Karpas-422 (cell line): ENCODE measurements at regions not wholly inside any gene's neighbourhood (a gene's known extent, or its start where the extent isn't known, plus 50 kb on each side); places are given as distances from the start of the nearest gene placed in this dataset.

Experiments
- DNase-seq: peaks from one replicate; pipeline ENCODE4 v3.0.0-alpha.2; 2015
- H2AFZ ChIP-seq: fragments of 200-600 bp; sonication (generic); 2 replicates; pipeline ENCODE4 v1.6.1; 2014; ENCODE audit warnings: antibody characterized with exemption, low read length, mixed read lengths
- H3K27ac ChIP-seq: fragments of 200-600 bp; sonication (generic); 2 replicates; pipeline ENCODE4 v1.5.1; 2014; ENCODE audit warnings: mild to moderate bottlenecking, low read length, moderate library complexity
- H3K27me3 ChIP-seq: fragments of 200-600 bp; sonication (generic); 2 replicates; pipeline ENCODE4 v1.6.1; 2014; ENCODE audit warnings: low read length, mixed read lengths
- H3K36me3 ChIP-seq: fragments of 200-600 bp; sonication (generic); 2 replicates; pipeline ENCODE4 v1.6.1; 2014; ENCODE audit warnings: low read length, mixed read lengths; ENCODE audit not compliant: insufficient read depth
- H3K4me1 ChIP-seq: fragments of 200-600 bp; sonication (generic); 2 replicates; pipeline ENCODE4 v1.6.1; 2014; ENCODE audit warnings: mild to moderate bottlenecking, low read length, mixed read lengths
- H3K4me2 ChIP-seq: fragments of 200-600 bp; sonication (generic); 2 replicates; pipeline ENCODE4 v1.6.1; 2014; ENCODE audit warnings: low read length, low read depth, mild to moderate bottlenecking; ENCODE audit not compliant: poor library complexity, severe bottlenecking
- H3K4me3 ChIP-seq: fragments of 200-600 bp; sonication (generic); 2 replicates; pipeline ENCODE4 v1.5.1; 2014; ENCODE audit warnings: mild to moderate bottlenecking, antibody characterized with exemption, low read length, mixed read lengths
- H3K79me2 ChIP-seq: fragments of 200-600 bp; sonication (generic); 2 replicates; pipeline ENCODE4 v1.6.1; 2014; ENCODE audit warnings: mild to moderate bottlenecking, low read length, mixed read lengths
- H3K9ac ChIP-seq: fragments of 200-600 bp; sonication (generic); 2 replicates; pipeline ENCODE4 v1.6.0; 2014; ENCODE audit warnings: low read length
- H3K9me2 ChIP-seq: fragments of 200-600 bp; sonication (generic), shearing (Covaris generic); replicated peaks from 2 replicates; pipeline ENCODE4 v1.6.0; 2014; ENCODE audit warnings: mild to moderate bottlenecking, low read length, moderate library complexity; ENCODE audit not compliant: insufficient read depth
- H3K9me3 ChIP-seq: fragments of 300-700, 200-600 bp; sonication (generic); 2 replicates; pipeline ENCODE4 v1.6.1; 2014; ENCODE audit warnings: low read length, mixed read lengths
- H4K20me1 ChIP-seq: fragments of 200-600 bp; sonication (generic); 2 replicates; pipeline ENCODE4 v1.6.1; 2014; ENCODE audit warnings: mild to moderate bottlenecking, antibody characterized with exemption, low read length, low read depth; ENCODE audit not compliant: insufficient read depth

- no peak for DNase-seq
- no peak overlapping the region for H3K4me2 ChIP-seq
- H2AFZ ChIP-seq: no peak overlapping the region
- H4K20me1 ChIP-seq: no peaks in the 10 kb centered on the region
- no peaks in the 10 kb centered on the region for H3K4me1 ChIP-seq
- no peaks in the 10 kb centered on the region for H3K9me2 ChIP-seq
- no peaks in the 10 kb centered on the region for H3K79me2 ChIP-seq
- no peak overlapping the region for H3K4me3 ChIP-seq
- no peaks in the 10 kb centered on the region for H3K36me3 ChIP-seq
- no peaks in the 10 kb centered on the region for H3K9me3 ChIP-seq
- H3K9ac ChIP-seq: no peak overlapping the region
- H3K27ac ChIP-seq: no peak overlapping the region
- no peaks in the 10 kb centered on the region for H3K27me3 ChIP-seq
These were observed 234.0 kb downstream of the ZNF516 start for GRCh38 chr18:76260941-76261472.

DNA sequence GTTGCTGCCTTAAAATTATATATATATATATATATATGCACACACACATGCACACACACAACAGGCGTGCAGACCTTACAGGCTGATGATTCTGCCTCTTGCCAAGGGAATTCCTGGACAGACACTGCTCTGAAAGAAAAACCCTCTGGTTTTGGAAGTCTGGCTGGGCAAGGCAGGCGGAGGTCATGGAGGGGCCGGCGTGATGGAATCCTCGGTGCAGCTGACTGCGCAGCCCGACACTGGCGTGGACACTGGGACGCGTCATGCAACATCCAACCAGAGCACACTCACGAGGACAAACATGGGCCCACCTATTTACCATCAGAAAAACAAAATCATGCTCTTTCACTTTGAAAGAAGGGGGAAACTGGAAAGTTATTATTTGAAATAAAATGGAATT lies 235.3 kb downstream of the ZNF516 start:
- Histone ChIP-seq H2AFZ (no peak overlapping the region), H3K9me3 (no peaks in the 10 kb centered on the region), H3K4me2 (no peak overlapping the region), H3K4me1 (no peaks in the 10 kb centered on the region), H3K36me3 (no peaks in the 10 kb centered on the region), H3K9ac (no peak overlapping the region), H3K27me3 (no peaks in the 10 kb centered on the region), H3K9me2 (no peaks in the 10 kb centered on the region), H4K20me1 (no peaks in the 10 kb centered on the region), H3K79me2 (no peaks in the 10 kb centered on the region), H3K4me3 (no peak overlapping the region), H3K27ac (no peak overlapping the region)
- DNase-seq: no peak

- no peaks in the 10 kb centered on the region for H3K27me3 ChIP-seq
- H3K79me2 ChIP-seq: no peaks in the 10 kb centered on the region
- no peaks in the 10 kb centered on the region for H3K9me2 ChIP-seq
- no peak overlapping the region for H3K9ac ChIP-seq
- H3K4me1 ChIP-seq: no peaks in the 10 kb centered on the region
- no peaks in the 10 kb centered on the region for H3K9me3 ChIP-seq
- no peaks in the 10 kb centered on the region for H4K20me1 ChIP-seq
- no peak overlapping the region for H3K4me2 ChIP-seq
- H3K4me3 ChIP-seq: no peak overlapping the region
- no peak overlapping the region for H2AFZ ChIP-seq
- H3K36me3 ChIP-seq: no peaks in the 10 kb centered on the region
- DNase-seq: no peak
- no peak overlapping the region for H3K27ac ChIP-seq
These were observed 235.9 kb downstream of the ZNF516 start for GRCh38 chr18:76259096-76259495.

DNA sequence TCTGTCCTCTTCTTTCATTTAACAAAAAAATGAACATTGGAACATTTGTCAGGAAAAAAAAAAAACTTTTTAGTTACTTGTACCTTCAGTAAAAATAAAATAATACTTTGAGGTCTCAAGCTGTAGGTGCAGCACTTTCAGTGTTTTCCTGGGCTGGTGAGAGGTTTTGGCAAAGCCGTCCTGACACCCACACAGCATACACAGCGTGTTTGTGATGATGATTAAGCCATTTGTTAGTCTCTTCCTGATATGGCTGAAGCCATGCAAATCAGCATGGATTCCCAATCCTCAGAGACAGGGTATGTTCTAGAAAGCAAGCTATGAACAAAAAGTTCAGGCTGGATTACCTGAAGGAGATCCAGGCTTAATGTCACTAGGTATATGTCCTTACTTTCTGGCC lies 236.8 kb downstream of the ZNF516 start:
- Histone ChIP-seq H3K4me1 (no peaks in the 10 kb centered on the region), H3K9ac (no peak overlapping the region), H3K36me3 (no peaks in the 10 kb centered on the region), H3K27ac (no peak overlapping the region), H3K27me3 (no peaks in the 10 kb centered on the region), H3K9me3 (no peaks in the 10 kb centered on the region), H3K4me2 (no peak overlapping the region), H2AFZ (no peak overlapping the region), H3K4me3 (no peak overlapping the region), H3K9me2 (no peaks in the 10 kb centered on the region), H3K79me2 (no peaks in the 10 kb centered on the region), H4K20me1 (no peaks in the 10 kb centered on the region)
- DNase-seq: no peak

- H3K27ac ChIP-seq: no peak overlapping the region
- H3K4me3 ChIP-seq: no peak overlapping the region
- H3K4me1 ChIP-seq: no peaks in the 10 kb centered on the region
- H3K36me3 ChIP-seq: no peaks in the 10 kb centered on the region
- no peak for DNase-seq
- no peaks in the 10 kb centered on the region for H3K9me2 ChIP-seq
- H3K79me2 ChIP-seq: no peaks in the 10 kb centered on the region
- no peak overlapping the region for H2AFZ ChIP-seq
- H3K9ac ChIP-seq: no peak overlapping the region
- no peaks in the 10 kb centered on the region for H3K27me3 ChIP-seq
- no peaks in the 10 kb centered on the region for H4K20me1 ChIP-seq
- no peaks in the 10 kb centered on the region for H3K9me3 ChIP-seq
- no peak overlapping the region for H3K4me2 ChIP-seq
These were observed 239.9 kb downstream of the ZNF516 start for GRCh38 chr18:76255070-76255683.

- Histone ChIP-seq H3K36me3 (no peaks in the 10 kb centered on the region), H3K79me2 (no peaks in the 10 kb centered on the region), H3K4me3 (no peak overlapping the region), H3K4me1 (no peaks in the 10 kb centered on the region), H3K9ac (no peak overlapping the region), H3K4me2 (no peak overlapping the region), H3K27ac (no peak overlapping the region), H4K20me1 (no peaks in the 10 kb centered on the region), H2AFZ (no peak overlapping the region), H3K27me3 (no peaks in the 10 kb centered on the region), H3K9me2 (no peaks in the 10 kb centered on the region), H3K9me3 (no peaks in the 10 kb centered on the region)
- DNase-seq: peak; percentile 76
These were observed 242.2 kb downstream of the ZNF516 start for GRCh38 chr18:76252880-76253279.

GRCh38 chr18:76252139-76252538 lies 242.9 kb downstream of the ZNF516 start:
- Histone ChIP-seq H3K4me3 (no peak overlapping the region), H2AFZ (no peak overlapping the region), H3K4me2 (no peak overlapping the region), H3K27me3 (no peaks in the 10 kb centered on the region), H4K20me1 (no peaks in the 10 kb centered on the region), H3K27ac (no peak overlapping the region), H3K9me2 (no peaks in the 10 kb centered on the region), H3K9ac (no peak overlapping the region), H3K79me2 (no peaks in the 10 kb centered on the region), H3K4me1 (no peaks in the 10 kb centered on the region), H3K36me3 (no peaks in the 10 kb centered on the region), H3K9me3 (no peaks in the 10 kb centered on the region)
- no peak for DNase-seq

- H4K20me1 ChIP-seq: no peaks in the 10 kb centered on the region
- DNase-seq: no peak
- H3K79me2 ChIP-seq: no peaks in the 10 kb centered on the region
- H3K9me2 ChIP-seq: no peaks in the 10 kb centered on the region
- no peaks in the 10 kb centered on the region for H3K36me3 ChIP-seq
- H3K27me3 ChIP-seq: no peaks in the 10 kb centered on the region
- no peak overlapping the region for H3K4me3 ChIP-seq
- H3K27ac ChIP-seq: no peak overlapping the region
- H3K4me2 ChIP-seq: no peak overlapping the region
- no peaks in the 10 kb centered on the region for H3K9me3 ChIP-seq
- H3K9ac ChIP-seq: no peak overlapping the region
- no peak overlapping the region for H2AFZ ChIP-seq
- H3K4me1 ChIP-seq: no peaks in the 10 kb centered on the region
These were observed 243.4 kb downstream of the ZNF516 start for GRCh38 chr18:76251691-76252090.
